Left colon (tissue), 2 donors: ENCODE measurements at regions not wholly inside any gene's neighbourhood (a gene's known extent, or its start where the extent isn't known, plus 50 kb on each side); places are given as distances from the start of the nearest gene placed in this dataset.
A peak's percentile ranks its signal among the peaks of the same experiment; 100 is the strongest.

Experiments
- ATAC-seq: fragments of 200-7000 bp; cut with Tn5 transposase; one replicate; pipeline ENCODE4 v1.9.1; 2020; ENCODE audit warnings: mild to moderate bottlenecking, moderate library complexity
- DNase-seq, 2 donors: peaks; one replicate each; pipeline ENCODE4 v3.0.0-alpha.2; 2020
- intact Hi-C, 2 donors: fragments of 100-400 bp; cut with DNase I in 1 of 2; cut with micrococcal nuclease in 1 of 2; formaldehyde crosslinking; loops; one replicate each; pipeline versions ENCODE4 v1.11.2 to v1.14.0; 2022; cut with DNase I, micrococcal nuclease
- donor health status: DM: no; HTN: no; CAD: no.
- donor health status: DM: yes; HTN: yes; CAD: no.

GRCh38 chr11:95536047-95536690 is 253.4 kb downstream of the FAM76B start:
- ATAC-seq = no peak
- no peak for DNase-seq
- intact Hi-C loops = no loop called here

GRCh38 chr11:95534809-95535208 is 254.8 kb downstream of the FAM76B start:
- ATAC-seq = no peak
- no peak for DNase-seq
- intact Hi-C loops = no loop called here

GRCh38 chr11:95534226-95534625 is 255.4 kb downstream of the FAM76B start:
- no peak for ATAC-seq
- DNase-seq = no peak
- intact Hi-C loops = no loop called here

DNA sequence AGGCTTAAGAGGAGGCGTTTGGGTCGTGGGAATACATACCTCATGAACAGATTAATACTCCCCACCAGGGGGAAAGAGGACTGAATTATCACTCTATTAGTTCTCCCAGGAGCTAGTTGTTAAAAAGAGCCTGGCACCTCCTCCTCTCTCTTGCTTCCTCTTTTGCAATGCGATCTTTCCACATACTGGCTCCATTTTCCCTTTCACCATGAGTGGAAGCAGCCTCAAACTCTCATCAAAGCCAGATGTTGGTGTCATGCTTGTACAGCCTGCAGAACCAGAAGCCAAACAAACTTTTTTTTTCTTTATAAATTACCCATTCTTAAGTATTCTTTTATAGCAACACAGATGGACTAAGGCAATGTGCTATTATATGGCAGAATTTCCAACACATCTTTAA is 258.5 kb downstream of the FAM76B start:
- DNase-seq (no peak), ATAC-seq (no peak)
- intact Hi-C loops = no loop called here

DNA sequence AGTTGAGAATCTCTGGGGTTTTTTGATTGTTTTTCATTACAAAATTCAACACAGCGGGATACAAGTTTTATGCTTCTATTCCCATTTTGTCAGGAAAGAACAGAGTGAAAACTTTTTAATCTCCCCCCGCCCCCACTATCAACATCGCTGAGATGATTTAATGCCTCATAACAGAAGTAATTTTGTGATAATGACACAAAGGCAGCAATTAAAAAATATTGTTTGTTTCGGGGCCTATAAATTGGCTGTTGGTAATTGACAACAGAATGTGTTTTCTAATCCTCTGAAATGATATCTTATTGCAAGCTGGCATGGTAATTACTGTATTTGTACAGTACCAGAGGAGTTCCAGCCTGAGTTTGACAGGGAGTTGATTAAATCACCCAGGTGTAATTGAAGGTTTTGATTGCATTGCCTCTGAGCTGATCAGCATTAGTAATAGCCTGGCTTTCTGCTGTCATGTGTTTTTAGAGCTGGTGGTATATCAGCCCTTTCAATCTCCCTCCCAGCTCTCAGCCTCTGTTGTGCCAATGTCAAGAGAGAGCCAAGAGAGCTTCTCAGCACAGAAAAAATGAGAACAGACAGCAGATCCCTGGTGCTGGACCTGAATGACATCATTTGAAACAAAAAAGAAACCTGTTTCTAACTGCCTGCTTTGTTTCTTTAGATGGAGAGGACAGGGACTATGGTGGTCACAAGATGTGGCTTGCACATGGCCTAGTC is 265.1 kb downstream of the FAM76B start:
- intact Hi-C loops = no loop called here
- ATAC-seq (no peak), DNase-seq (no peak)

- intact Hi-C loops = no loop called here
- ATAC-seq = no peak
- no peak for DNase-seq
Observed at GRCh38 chr11:95522874-95523273, 266.7 kb downstream of the FAM76B start.

GRCh38 chr11:95521862-95522261 is 267.7 kb downstream of the FAM76B start:
- intact Hi-C loops = no loop called here
- ATAC-seq = no peak
- no peak for DNase-seq

GRCh38 chr11:95521133-95521542 is 268.4 kb downstream of the FAM76B start:
- ATAC-seq (no peak), DNase-seq (no peak)
- intact Hi-C loops = no loop called here

DNA sequence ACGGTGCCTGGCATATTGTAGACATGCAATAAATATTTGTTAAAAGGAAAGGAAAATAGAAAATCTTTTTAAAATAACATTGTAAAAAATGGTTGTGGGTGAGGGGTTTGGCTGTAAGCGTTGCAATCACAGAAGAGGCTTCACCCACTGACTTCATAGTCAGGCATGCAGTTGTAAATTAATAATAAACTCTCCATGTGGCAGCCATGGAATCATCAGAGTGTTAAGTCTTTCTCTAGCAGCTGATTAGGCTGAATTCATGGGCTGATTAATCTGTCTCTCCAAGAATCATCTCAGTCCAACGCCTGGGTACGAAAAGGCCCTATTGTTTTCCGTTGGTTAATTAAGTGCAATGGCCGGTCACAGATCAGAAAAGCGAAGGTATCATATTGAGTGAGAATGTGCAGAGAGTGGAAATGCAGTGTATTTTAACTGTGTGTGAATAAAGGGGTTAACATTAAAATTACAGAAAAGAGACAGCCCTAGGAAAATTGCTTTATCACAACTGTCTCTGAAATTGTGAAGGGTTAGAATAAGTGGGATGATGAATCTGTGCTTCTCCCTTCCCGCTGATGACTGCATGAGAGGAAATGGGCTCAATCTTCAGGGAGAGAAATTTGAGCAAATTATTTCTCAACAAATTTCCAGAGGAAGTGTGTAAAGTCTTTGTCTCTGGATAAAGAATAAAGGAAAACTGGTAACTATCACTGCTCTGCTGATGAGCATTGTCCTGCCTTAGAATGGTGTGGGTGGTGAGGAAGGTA is 269.0 kb downstream of the FAM76B start:
- DNase-seq = no peak
- intact Hi-C loops = no loop called here
- ATAC-seq = no peak

DNA sequence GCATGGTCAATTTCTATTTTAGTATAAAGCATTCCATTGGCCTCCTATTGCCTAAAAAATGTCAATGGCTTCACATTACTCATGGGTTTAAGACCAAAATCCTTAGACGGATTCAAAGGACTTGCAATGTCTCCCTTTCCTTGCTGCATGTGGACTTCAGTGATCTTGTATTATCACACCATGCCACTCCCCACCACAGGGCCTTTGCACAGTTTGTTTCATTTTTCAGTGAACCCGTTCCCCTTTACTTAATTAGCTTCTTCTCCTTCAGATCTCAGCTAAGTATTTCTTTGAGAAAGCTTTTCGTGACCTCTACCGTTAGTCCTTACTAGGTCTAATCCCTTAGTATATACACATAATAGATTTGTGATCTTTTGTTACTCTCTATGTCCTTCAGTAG is 269.7 kb downstream of the FAM76B start:
- ATAC-seq = no peak
- intact Hi-C loops = no loop called here
- DNase-seq = no peak

- intact Hi-C loops = no loop called here
- ATAC-seq = no peak
- no peak for DNase-seq
Observed at GRCh38 chr11:95517453-95517852, 272.1 kb downstream of the FAM76B start.

DNA sequence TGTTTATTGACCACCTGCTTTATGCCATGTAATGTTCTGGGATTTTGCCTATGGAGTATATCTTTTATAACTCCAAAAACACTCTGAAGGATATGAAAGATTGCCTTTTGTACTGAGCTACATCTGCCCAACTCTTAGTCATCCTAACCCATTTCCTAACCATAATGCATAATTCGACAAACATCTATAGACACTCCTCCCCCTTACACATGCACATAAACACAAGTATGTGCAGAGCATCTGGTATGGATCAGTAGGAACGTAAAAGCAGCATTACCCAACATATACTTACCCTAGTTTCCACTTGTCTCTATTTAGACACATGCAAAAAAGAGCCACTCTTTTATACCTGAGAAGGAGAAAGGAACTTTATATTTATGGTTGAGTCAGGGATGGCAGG is 272.8 kb downstream of the FAM76B start:
- intact Hi-C loops = no loop called here
- DNase-seq (no peak), ATAC-seq (no peak)

DNA sequence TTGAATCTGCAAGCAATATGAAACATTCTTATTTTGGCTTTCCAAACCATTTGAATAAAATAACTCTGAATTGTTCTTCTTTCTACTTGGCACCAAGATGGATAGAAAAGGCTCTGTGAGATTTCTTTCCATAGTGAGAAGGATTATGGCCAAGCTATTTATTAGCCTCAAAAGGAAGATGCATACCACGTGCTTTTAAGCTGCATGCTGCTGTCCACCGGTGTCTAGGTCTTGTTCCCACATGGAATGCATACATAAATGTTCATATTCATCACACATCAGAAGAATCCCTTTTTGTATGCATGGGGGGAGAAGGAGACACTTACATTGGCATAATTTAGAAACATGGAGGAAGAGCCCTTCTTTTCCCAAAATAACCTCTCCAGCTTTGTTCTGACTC is 273.4 kb downstream of the FAM76B start:
- DNase-seq (no peak), ATAC-seq (no peak)
- intact Hi-C loops = no loop called here

- intact Hi-C loops = no loop called here
- DNase-seq = no peak
- no peak for ATAC-seq
Observed at GRCh38 chr11:95515371-95515770, 274.2 kb downstream of the FAM76B start.

- DNase-seq = no peak
- intact Hi-C loops = no loop called here
- no peak for ATAC-seq
Observed at GRCh38 chr11:95514416-95515110, 275.0 kb downstream of the FAM76B start.

GRCh38 chr11:95512682-95513081 is 276.9 kb downstream of the FAM76B start:
- DNase-seq = peak; percentile 10 to 42
- ATAC-seq = peak; percentile 31
- intact Hi-C loops = no loop called here

DNA sequence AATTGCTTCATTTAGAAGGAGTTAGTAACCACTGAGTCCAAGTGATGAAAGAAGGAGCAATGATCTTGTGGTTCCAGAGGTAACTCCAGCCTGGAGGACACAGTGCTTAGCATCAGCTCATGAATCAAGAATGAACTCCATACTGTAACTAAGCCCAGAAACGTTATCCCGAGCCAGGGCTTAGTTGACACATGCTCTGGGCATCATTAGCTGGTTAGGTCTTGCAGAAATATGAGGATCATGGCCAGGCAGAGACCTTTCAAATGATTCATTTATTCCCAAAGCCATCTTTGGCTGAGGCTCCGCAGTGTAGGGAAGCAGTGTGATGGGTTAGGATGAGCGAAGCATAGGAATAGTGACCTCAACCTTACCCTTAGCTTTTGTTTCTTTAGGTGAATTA is 277.4 kb downstream of the FAM76B start:
- ATAC-seq = no peak
- no peak for DNase-seq
- intact Hi-C loops = no loop called here

DNA sequence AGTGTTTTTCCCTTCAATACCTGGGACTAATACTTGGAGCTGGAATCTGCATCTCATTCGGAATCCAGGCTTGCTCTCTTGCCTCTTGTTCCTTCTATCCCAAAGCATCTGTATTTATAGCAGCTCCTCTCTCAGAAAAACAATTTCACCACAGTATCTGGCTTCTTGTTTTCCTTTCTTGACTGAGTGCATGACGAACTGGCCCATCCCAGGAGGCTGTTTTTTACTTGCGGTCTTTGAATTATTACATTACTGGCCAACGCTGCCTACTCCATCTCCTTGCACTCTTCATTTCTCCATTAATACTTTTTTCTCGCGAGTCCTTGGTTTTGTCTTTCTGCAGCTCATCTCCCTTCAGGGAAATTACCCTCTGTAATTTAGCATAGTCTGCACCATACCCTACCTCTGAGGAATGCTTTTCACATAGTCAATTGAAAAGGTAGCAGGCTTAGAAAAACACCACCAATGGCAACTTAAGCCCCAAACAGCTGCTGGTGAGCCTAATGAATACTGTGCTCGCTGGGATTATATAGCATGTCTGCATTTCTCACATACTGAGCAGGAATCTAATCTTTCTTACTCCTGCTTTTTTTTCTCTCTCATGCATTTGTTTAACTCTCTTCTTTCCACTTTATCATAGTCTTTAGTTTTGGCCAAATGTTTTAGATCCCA is 277.4 kb upstream of the SESN3 start:
- ATAC-seq (no peak), DNase-seq (no peak)
- intact Hi-C loops = no loop called here

DNA sequence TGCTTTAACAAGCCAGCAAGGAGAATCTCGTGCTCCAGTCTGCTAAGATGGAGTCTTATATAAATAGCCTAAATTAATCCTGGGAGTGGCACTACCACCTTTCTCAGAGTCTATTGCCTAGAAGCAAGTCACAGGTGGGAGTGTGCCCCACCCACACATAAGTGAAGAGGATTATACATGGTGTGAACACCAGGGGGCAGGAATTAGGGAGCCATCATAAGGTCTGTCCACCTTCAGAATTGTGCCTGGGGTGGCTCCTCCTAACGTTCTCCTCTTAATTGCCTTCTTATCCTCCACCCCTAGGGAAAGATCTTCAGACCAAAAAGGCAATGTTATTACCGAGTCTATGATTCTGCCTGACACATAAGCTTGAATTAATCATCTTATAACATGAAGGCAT is 276.8 kb upstream of the SESN3 start:
- DNase-seq (no peak), ATAC-seq (no peak)
- intact Hi-C loops = no loop called here
